H1 (cell line): ENCODE measurements at regions not wholly inside any gene's neighbourhood (a gene's known extent, or its start where the extent isn't known, plus 50 kb on each side); places are given as distances from the start of the nearest gene placed in this dataset.

Experiments
- CTCF ChIA-PET: fragments of 300-600 bp; sonication (Branson Sonifier 250); formaldehyde crosslinking; loops from one replicate; lab custom pipeline; 2021; ENCODE audit not compliant: partially characterized antibody; lab: Charles Lee
- POLR2A ChIA-PET: fragments of 300-600 bp; sonication (Branson Sonifier 250); formaldehyde crosslinking; loops from one replicate; lab custom pipeline; 2021; ENCODE audit warnings: inconsistent platforms; ENCODE audit not compliant: partially characterized antibody; lab: Charles Lee
- DNase-seq, 2 experiments: peaks; one replicate each; pipeline versions ENCODE4 v3.0.0 to v3.0.0-alpha.2; 2010 to 2022; ENCODE audit warnings: low spot score in 2 of 2, low read depth in 1 of 2, mixed read lengths in 1 of 2
- FAIRE-seq: peaks from 2 replicates; lab custom pipeline; 2011; peaks lifted over from hg19 to GRCh38; lab: Jason Lieb, UNC
- H2AFZ ChIP-seq: 2 replicates; pipeline ENCODE4 v1.8.1; 2012; ENCODE audit warnings: low read length, inconsistent platforms
- H2AK5ac ChIP-seq: 2 replicates; pipeline ENCODE4 v1.6.1; 2013; ENCODE audit warnings: low read depth, low read length
- H2BK120ac ChIP-seq: replicated peaks from 2 replicates; pipeline ENCODE3; 2013; ENCODE audit warnings: low read depth, low read length, inconsistent platforms
- H2BK12ac ChIP-seq: 2 replicates; pipeline ENCODE4 v1.6.1; 2013; ENCODE audit warnings: low read depth, low read length
- H2BK15ac ChIP-seq: 2 replicates; pipeline ENCODE4 v1.6.1; 2013; ENCODE audit warnings: low read length
- H2BK20ac ChIP-seq: 2 replicates; pipeline ENCODE4 v1.6.1; 2013; ENCODE audit warnings: low read length
- H2BK5ac ChIP-seq: 2 replicates; pipeline ENCODE4 v1.6.1; 2013; ENCODE audit warnings: low read depth, low read length
- H3K14ac ChIP-seq: 2 replicates; pipeline ENCODE4 v1.6.1; 2013; ENCODE audit warnings: inconsistent platforms; ENCODE audit not compliant: insufficient read length
- H3K18ac ChIP-seq: 2 replicates; pipeline ENCODE4 v1.6.1; 2013; ENCODE audit warnings: low read length; ENCODE audit errors: extremely low read depth
- H3K23ac ChIP-seq: 2 replicates; pipeline ENCODE4 v1.6.1; 2013; ENCODE audit warnings: inconsistent platforms; ENCODE audit not compliant: insufficient read length
- H3K23me2 ChIP-seq: 2 replicates; pipeline ENCODE4 v1.6.1; 2013; ENCODE audit warnings: low read depth, low read length
- H3K27ac ChIP-seq: 2 replicates; pipeline ENCODE4 v1.6.1; 2011; ENCODE audit warnings: low read depth, low read length, inconsistent platforms
- H3K27me3 ChIP-seq, 4 experiments: replicated peaks in 1 of 4; 1 replicate in 1 of 4; 2 replicates in 3 of 4; pipeline versions ENCODE4 v1.6.1 to v1.8.1; 2011 to 2013; ENCODE audit warnings: low read length in 3 of 4, mild to moderate bottlenecking in 3 of 4, inconsistent platforms in 2 of 4, mixed read lengths in 2 of 4, moderate library complexity in 1 of 4; ENCODE audit not compliant: control insufficient read depth in 3 of 4, insufficient read depth in 3 of 4; ENCODE audit errors: extremely low read depth in 1 of 4
- H3K36me3 ChIP-seq, 4 experiments: 2 replicates each; pipeline versions ENCODE4 v1.6.1 to v1.8.1; 2011 to 2013; ENCODE audit warnings: mild to moderate bottlenecking in 4 of 4, low read length in 3 of 4, moderate library complexity in 2 of 4, control low read depth in 1 of 4, inconsistent platforms in 1 of 4; ENCODE audit not compliant: insufficient read depth in 4 of 4, control insufficient read depth in 2 of 4
- H3K4ac ChIP-seq: replicated peaks from 2 replicates; pipeline ENCODE3; 2013; ENCODE audit warnings: low read length, low read depth, mixed read lengths, inconsistent platforms; ENCODE audit not compliant: insufficient read length
- H3K4me1 ChIP-seq, 4 experiments: replicated peaks in 1 of 4; 1 replicate in 1 of 4; 2 replicates in 3 of 4; pipeline versions ENCODE4 v1.6.1 to v1.8.1; 2011 to 2013; ENCODE audit warnings: low read length in 3 of 4, inconsistent platforms in 2 of 4, mixed read lengths in 1 of 4; ENCODE audit not compliant: insufficient read depth in 4 of 4, control insufficient read depth in 3 of 4
- H3K4me2 ChIP-seq, 2 experiments: 2 replicates each; pipeline versions ENCODE4 v1.6.1 to v1.8.1; 2011 to 2013; ENCODE audit warnings: low read depth in 2 of 2, low read length in 2 of 2, control low read depth in 1 of 2, inconsistent platforms in 1 of 2, mild to moderate bottlenecking in 1 of 2; ENCODE audit not compliant: insufficient read depth in 1 of 2
- H3K4me3 ChIP-seq, 4 experiments: fragments of 200-600, 300-600 bp in 1 of 4; sonication (generic), shearing (Covaris generic), sonication (Bioruptor Twin) in 1 of 4; 2 replicates each; pipeline versions ENCODE4 v1.5.1 to v1.8.1; 2011 to 2016; ENCODE audit warnings: low read length in 4 of 4, low read depth in 3 of 4, control low read depth in 2 of 4, inconsistent platforms in 2 of 4, mild to moderate bottlenecking in 2 of 4, mixed read lengths in 1 of 4, moderate library complexity in 1 of 4; ENCODE audit not compliant: insufficient read depth in 2 of 4; ENCODE audit errors: extremely low read depth in 1 of 4
- H3K56ac ChIP-seq: replicated peaks from 2 replicates; pipeline ENCODE3; 2013; ENCODE audit warnings: low read depth, mild to moderate bottlenecking, mixed read lengths, low read length, inconsistent platforms; ENCODE audit not compliant: insufficient read length
- H3K79me1 ChIP-seq: 2 replicates; pipeline ENCODE4 v1.6.1; 2013; ENCODE audit warnings: low read depth, low read length, control low read depth
- H3K79me2 ChIP-seq, 2 experiments: 2 replicates each; pipeline versions ENCODE4 v1.6.1 to v1.8.1; 2012 to 2013; ENCODE audit warnings: low read length in 2 of 2, mild to moderate bottlenecking in 2 of 2, inconsistent platforms in 1 of 2; ENCODE audit not compliant: insufficient read depth in 2 of 2, control insufficient read depth in 1 of 2
- H3K9ac ChIP-seq, 4 experiments: replicated peaks in 1 of 4; 1 replicate in 1 of 4; 2 replicates in 3 of 4; pipeline versions ENCODE4 v1.6.1 to v1.8.1; 2011 to 2013; ENCODE audit warnings: low read depth in 3 of 4, low read length in 3 of 4, control low read depth in 2 of 4, mild to moderate bottlenecking in 2 of 4, moderate library complexity in 2 of 4, inconsistent platforms in 1 of 4; ENCODE audit errors: extremely low read depth in 1 of 4
- H3K9me3 ChIP-seq, 2 experiments: 2 replicates each; pipeline versions ENCODE4 v1.6.1 to v1.8.1; 2012 to 2013; ENCODE audit warnings: mild to moderate bottlenecking in 2 of 2, moderate library complexity in 2 of 2, control low read depth in 1 of 2, inconsistent platforms in 1 of 2, low read depth in 1 of 2, low read length in 1 of 2, mixed read lengths in 1 of 2; ENCODE audit not compliant: insufficient read depth in 2 of 2
- H4K20me1 ChIP-seq, 2 experiments: replicated peaks in 1 of 2; 2 replicates each; pipeline versions ENCODE3 to v1.8.1; 2011 to 2013; ENCODE audit warnings: inconsistent platforms in 2 of 2, low read length in 2 of 2, mild to moderate bottlenecking in 1 of 2; ENCODE audit not compliant: insufficient read depth in 2 of 2, control insufficient read depth in 1 of 2
- H4K5ac ChIP-seq: 2 replicates; pipeline ENCODE4 v1.6.1; 2013; ENCODE audit warnings: low read length, low read depth, mixed read lengths, inconsistent platforms; ENCODE audit not compliant: insufficient read length
- H4K8ac ChIP-seq: 2 replicates; pipeline ENCODE4 v1.8.0; 2013; ENCODE audit warnings: mild to moderate bottlenecking, moderate library complexity, low read length, inconsistent platforms; ENCODE audit not compliant: insufficient read depth; ENCODE audit errors: extremely low read depth
- H4K91ac ChIP-seq: replicated peaks from 2 replicates; pipeline ENCODE3; 2013; ENCODE audit warnings: low read length, mixed read lengths, inconsistent platforms; ENCODE audit not compliant: insufficient read length
- ATF2 ChIP-seq: IDR thresholded peaks from 2 replicates; pipeline ENCODE4 v1.6.1; 2012; ENCODE audit warnings: low read length, inconsistent platforms
- BCL11A ChIP-seq, 2 experiments: IDR thresholded peaks; one replicate each; pipeline ENCODE4 v1.6.1; 2011; ENCODE audit warnings: low read depth in 2 of 2, low read length in 2 of 2, mild to moderate bottlenecking in 2 of 2
- EGR1 ChIP-seq: IDR thresholded peaks from 2 replicates; pipeline ENCODE4 v1.6.1; 2011; ENCODE audit warnings: low read depth, low read length, borderline replicate concordance
- GABPA ChIP-seq: IDR thresholded peaks from 2 replicates; pipeline ENCODE4 v1.6.1; 2011; ENCODE audit warnings: mild to moderate bottlenecking, low read length, moderate library complexity, borderline replicate concordance; ENCODE audit not compliant: insufficient read depth
- GTF2F1 ChIP-seq: IDR thresholded peaks from 2 replicates; pipeline ENCODE4 v1.6.1; 2012; ENCODE audit warnings: low read depth, low read length, improper control_type of control experiment, borderline replicate concordance
- KDM1A ChIP-seq: fragments of 200-600, 300-600 bp; sonication (generic); IDR thresholded peaks from 2 replicates; pipeline ENCODE4 v1.7.1; 2016; ENCODE audit warnings: mild to moderate bottlenecking, low read length, borderline replicate concordance
- KDM5A ChIP-seq: fragments of 200-600 bp; IDR thresholded peaks from 2 replicates; pipeline ENCODE4 v1.7.1; 2012; ENCODE audit warnings: mild to moderate bottlenecking, low read length, inconsistent platforms, mixed read lengths
- RFX5 ChIP-seq: IDR thresholded peaks from 2 replicates; pipeline ENCODE4 v1.6.1; 2011; ENCODE audit warnings: low read depth, low read length, improper control_type of control experiment, borderline replicate concordance
- RNF2 ChIP-seq: fragments of 200-900, 300-1000 bp; sonication (generic); IDR thresholded peaks from 2 replicates; pipeline ENCODE4 v1.7.1; 2016; ENCODE audit warnings: borderline replicate concordance, low read depth, mild to moderate bottlenecking, antibody characterized with exemption, low read length; ENCODE audit not compliant: poor library complexity, severe bottlenecking; ENCODE audit errors: missing control alignments
- SAP30 ChIP-seq: fragments of 300-600 bp; sonication (generic); IDR thresholded peaks from 2 replicates; pipeline ENCODE4 v1.7.1; 2012; ENCODE audit warnings: low read length, moderate library complexity, mild to moderate bottlenecking, inconsistent platforms; ENCODE audit not compliant: insufficient read depth, insufficient replicate concordance
- SRF ChIP-seq: IDR thresholded peaks from 2 replicates; pipeline ENCODE4 v1.6.1; 2011; ENCODE audit warnings: mild to moderate bottlenecking, low read depth, low read length, moderate library complexity
- TAF1 ChIP-seq: IDR thresholded peaks from 2 replicates; pipeline ENCODE4 v1.6.1; 2011; ENCODE audit warnings: mild to moderate bottlenecking, low read depth, low read length
- YY1 ChIP-seq: IDR thresholded peaks from 2 replicates; pipeline ENCODE4 v1.6.1; 2011; ENCODE audit warnings: low read depth, mild to moderate bottlenecking, low read length
- WGBS, 2 experiments: shearing (Covaris generic) in 1 of 2; methylation state at CpG; one replicate each; pipeline versions ENCODE4 v1.1.6 to v1.1.7; 2013 to 2015; ENCODE audit warnings: low lambda C conversion rate in 2 of 2, mixed read lengths in 2 of 2, inconsistent platforms in 1 of 2, low coverage in 1 of 2, missing lambda C conversion rate in 1 of 2; ENCODE audit not compliant: insufficient replicate concordance in 2 of 2, insufficient coverage in 1 of 2, insufficient read length in 1 of 2; ENCODE audit errors: extremely low coverage in 1 of 2, missing lambda C conversion rate in 1 of 2; 5-methylcytosine and 5-hydroxymethylcytosine counted together

- CTCF ChIA-PET: interaction anchor here (0.5 to 1.7 kb wide), 3 partner anchors 10 to 132 kb away, joined by 3 to 4 read pairs (median 3); no protein-coding TSS in a partner anchor
- Histone ChIP-seq H2BK5ac (no peak overlapping the region), H3K9me3 (0 out of 4 replicates have a peak, but pooled peaks cover 0 to 8% of the 10 kb centered on the region in 2 experiments), H3K56ac (no peak overlapping the region), H3K27ac (no peak overlapping the region), H2BK15ac (no peak overlapping the region), H3K4me3 (no peak overlapping the region), H3K4me1 (no peaks in the 10 kb centered on the region), H2BK20ac (no peak overlapping the region), H3K4ac (no peak overlapping the region), H2BK120ac (no peak overlapping the region), H4K5ac (no peak overlapping the region), H2AFZ (no peak overlapping the region), H4K8ac (no peak overlapping the region), H3K9ac (no peak overlapping the region), H3K23ac (no peak overlapping the region), H3K27me3 (no peaks in the 10 kb centered on the region; a peak in 1 of 7 replicates), H2BK12ac (no peak overlapping the region), H3K18ac (no peak overlapping the region), H3K36me3 (no peaks in the 10 kb centered on the region), H3K14ac (no peak overlapping the region), H3K79me2 (no peaks in the 10 kb centered on the region), H3K4me2 (no peak overlapping the region), H4K20me1 (no peaks in the 10 kb centered on the region), H3K79me1 (no peaks in the 10 kb centered on the region), H2AK5ac (no peak overlapping the region), H3K23me2 (no peaks in the 10 kb centered on the region), H4K91ac (no peak overlapping the region)
- POLR2A ChIA-PET: no interaction called here
- WGBS, 2 experiments: 92% methylated on average over 4 of the region's 4 CpGs; no CpG with 5 or more reads in 1 of the 2 experiments
- FAIRE-seq: no peak
- DNase-seq: no peak
- no peak for TF ChIP-seq RFX5
- no peak for TF ChIP-seq SAP30
- no peak for TF ChIP-seq GTF2F1
- no peak for TF ChIP-seq EGR1
- TF ChIP-seq YY1: no peak
- no peak for TF ChIP-seq KDM1A
- no peak for TF ChIP-seq KDM5A
- no peak for TF ChIP-seq RNF2
- TF ChIP-seq ATF2: no peak
- TF ChIP-seq TAF1: no peak
- TF ChIP-seq SRF: no peak
- no peak for TF ChIP-seq GABPA
- no peak for TF ChIP-seq BCL11A (IDR thresholded peaks at IDR 0.05; ENCODE audit: low read depth in 2 of 2, low read length in 2 of 2)
Measured at GRCh38 chr7:25615003-25615402, 386.7 kb upstream of the NPVF start.
